ENCODE measurements at regions not wholly inside any gene's neighbourhood (a gene's known extent, or its start where the extent isn't known, plus 50 kb on each side); places are given as distances from the start of the nearest gene placed in this dataset.

DNA sequence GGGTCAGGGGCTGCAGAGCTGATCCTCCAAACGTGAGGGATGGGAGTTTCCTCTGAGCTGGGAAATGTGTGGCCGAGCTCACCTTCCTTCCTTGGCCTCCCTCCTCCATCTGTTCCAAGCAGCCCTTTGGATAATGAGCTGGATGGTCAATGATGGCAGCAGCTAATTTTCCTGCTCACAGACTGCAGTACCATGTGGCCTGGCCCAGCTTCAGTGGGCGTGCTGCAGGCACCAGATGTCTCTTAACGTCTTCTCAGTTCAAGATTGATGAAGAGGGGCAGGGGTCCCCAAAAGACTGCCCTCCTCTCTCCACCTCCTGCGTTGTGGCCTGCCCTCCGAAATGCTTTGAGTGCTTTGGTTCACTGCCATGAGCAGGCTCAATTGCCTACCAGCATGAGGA lies 86.0 kb downstream of the UBIAD1 start:
- Mint-ChIP-seq H3K4me3 (ENCODE audit: low read depth, unreplicated experiment) (no peak overlapping the region), H3K4me1 (ENCODE audit: low read depth, unreplicated experiment) (peaks cover 8% of the 10 kb centered on the region), H3K27ac (ENCODE audit: unreplicated experiment) (no peak overlapping the region), H3K36me3 (ENCODE audit: insufficient read depth, unreplicated experiment) (no peaks in the 10 kb centered on the region), H3K27me3 (ENCODE audit: unreplicated experiment) (peaks cover 81% of the 10 kb centered on the region), H3K9me3 (ENCODE audit: low read depth, unreplicated experiment) (no peaks in the 10 kb centered on the region)
- TF ChIP-seq, protein P1, sequence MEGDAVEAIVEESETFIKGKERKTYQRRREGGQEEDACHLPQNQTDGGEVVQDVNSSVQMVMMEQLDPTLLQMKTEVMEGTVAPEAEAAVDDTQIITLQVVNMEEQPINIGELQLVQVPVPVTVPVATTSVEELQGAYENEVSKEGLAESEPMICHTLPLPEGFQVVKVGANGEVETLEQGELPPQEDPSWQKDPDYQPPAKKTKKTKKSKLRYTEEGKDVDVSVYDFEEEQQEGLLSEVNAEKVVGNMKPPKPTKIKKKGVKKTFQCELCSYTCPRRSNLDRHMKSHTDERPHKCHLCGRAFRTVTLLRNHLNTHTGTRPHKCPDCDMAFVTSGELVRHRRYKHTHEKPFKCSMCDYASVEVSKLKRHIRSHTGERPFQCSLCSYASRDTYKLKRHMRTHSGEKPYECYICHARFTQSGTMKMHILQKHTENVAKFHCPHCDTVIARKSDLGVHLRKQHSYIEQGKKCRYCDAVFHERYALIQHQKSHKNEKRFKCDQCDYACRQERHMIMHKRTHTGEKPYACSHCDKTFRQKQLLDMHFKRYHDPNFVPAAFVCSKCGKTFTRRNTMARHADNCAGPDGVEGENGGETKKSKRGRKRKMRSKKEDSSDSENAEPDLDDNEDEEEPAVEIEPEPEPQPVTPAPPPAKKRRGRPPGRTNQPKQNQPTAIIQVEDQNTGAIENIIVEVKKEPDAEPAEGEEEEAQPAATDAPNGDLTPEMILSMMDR (IDR thresholded peaks at IDR 0.05; ENCODE audit: unreplicated experiment) = no peak
- CTCF ChIA-PET = no interaction called here
- no TSS peak for BruUV-seq (replicated peaks)
- intact Hi-C loops (cut with micrococcal nuclease; ENCODE audit: unreplicated experiment) = no loop called here
- no peak for DNase-seq

DNA sequence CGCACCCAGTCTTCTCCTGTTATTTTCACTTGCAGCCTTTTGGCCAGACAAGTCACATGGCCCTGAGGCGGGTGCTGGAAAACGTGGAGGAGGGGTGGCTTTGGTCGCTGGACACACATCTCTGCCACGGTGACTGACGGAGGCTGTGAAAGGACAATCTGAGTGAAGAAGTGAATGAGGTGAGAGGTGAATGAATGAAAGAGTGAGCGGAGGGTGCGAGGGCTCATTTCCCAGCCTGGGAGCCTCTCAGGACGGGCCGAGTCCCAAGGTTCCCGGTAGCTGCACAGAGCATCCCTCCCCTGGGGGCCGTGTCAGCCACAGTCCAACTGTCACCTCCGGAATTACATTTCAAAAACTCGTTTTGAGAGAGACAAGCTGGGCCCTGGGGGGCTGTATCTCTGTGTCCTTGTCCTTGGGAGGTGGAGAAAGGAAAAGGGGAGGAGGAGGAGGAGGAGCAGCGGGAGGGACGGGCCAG lies 89.6 kb downstream of the UBIAD1 start:
- CTCF ChIA-PET = interaction anchor here (1.0 kb wide), 1 partner anchor 9 kb away, joined by 3 read pairs; no protein-coding TSS in a partner anchor
- no peaks in the 10 kb centered on the region for H3K9me3 Mint-ChIP-seq (ENCODE audit: low read depth, unreplicated experiment)
- no peak for DNase-seq
- no TSS peak for BruUV-seq (replicated peaks)
- TF ChIP-seq, protein P1 (IDR thresholded peaks at IDR 0.05; ENCODE audit: unreplicated experiment) = no peak
- no peak overlapping the region for H3K27ac Mint-ChIP-seq (ENCODE audit: unreplicated experiment)
- intact Hi-C loops (cut with micrococcal nuclease; ENCODE audit: unreplicated experiment) = no loop called here
- H3K4me3 Mint-ChIP-seq (ENCODE audit: low read depth, unreplicated experiment) = no peak overlapping the region
- peaks cover 45% of the 10 kb centered on the region for H3K27me3 Mint-ChIP-seq (ENCODE audit: unreplicated experiment)
- no peaks in the 10 kb centered on the region for H3K36me3 Mint-ChIP-seq (ENCODE audit: insufficient read depth, unreplicated experiment)
- peaks cover 8% of the 10 kb centered on the region for H3K4me1 Mint-ChIP-seq (ENCODE audit: low read depth, unreplicated experiment)

DNA sequence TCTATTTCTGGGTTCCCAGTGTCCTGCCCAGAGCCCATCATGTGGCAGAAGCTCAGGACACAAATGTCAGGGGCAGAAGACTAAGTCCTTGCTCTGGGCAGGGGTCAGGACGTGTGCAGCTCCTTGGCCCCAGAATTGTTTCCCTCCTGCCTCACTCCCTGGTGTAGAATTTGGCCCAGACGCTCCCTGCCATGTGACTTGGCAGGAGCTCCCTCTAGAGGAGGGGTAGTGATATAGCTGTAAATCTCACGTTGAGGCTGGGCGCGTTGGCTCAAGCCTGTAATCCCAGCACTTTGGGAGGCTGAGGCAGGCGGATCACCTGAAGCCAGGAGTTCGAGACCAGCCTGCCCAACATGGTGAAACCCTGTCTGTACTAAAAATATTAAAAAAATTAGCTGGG lies 91.2 kb downstream of the UBIAD1 start:
- intact Hi-C loops (cut with micrococcal nuclease; ENCODE audit: unreplicated experiment) = no loop called here
- no peak overlapping the region for H3K4me3 Mint-ChIP-seq (ENCODE audit: low read depth, unreplicated experiment)
- no peak overlapping the region for H3K27ac Mint-ChIP-seq (ENCODE audit: unreplicated experiment)
- no TSS peak for BruUV-seq (replicated peaks)
- peaks cover 29% of the 10 kb centered on the region for H3K27me3 Mint-ChIP-seq (ENCODE audit: unreplicated experiment)
- H3K4me1 Mint-ChIP-seq (ENCODE audit: low read depth, unreplicated experiment) = peaks cover 8% of the 10 kb centered on the region
- TF ChIP-seq, protein P1 (IDR thresholded peaks at IDR 0.05; ENCODE audit: unreplicated experiment) = peak; percentile 45
- H3K9me3 Mint-ChIP-seq (ENCODE audit: low read depth, unreplicated experiment) = no peaks in the 10 kb centered on the region
- no peaks in the 10 kb centered on the region for H3K36me3 Mint-ChIP-seq (ENCODE audit: insufficient read depth, unreplicated experiment)
- CTCF ChIA-PET = interaction anchor here (0.6 to 1.6 kb wide), 4 partner anchors 12 to 327 kb away, joined by 3 to 5 read pairs (median 4); no protein-coding TSS in a partner anchor
- peak; percentile 40 for DNase-seq

DNA sequence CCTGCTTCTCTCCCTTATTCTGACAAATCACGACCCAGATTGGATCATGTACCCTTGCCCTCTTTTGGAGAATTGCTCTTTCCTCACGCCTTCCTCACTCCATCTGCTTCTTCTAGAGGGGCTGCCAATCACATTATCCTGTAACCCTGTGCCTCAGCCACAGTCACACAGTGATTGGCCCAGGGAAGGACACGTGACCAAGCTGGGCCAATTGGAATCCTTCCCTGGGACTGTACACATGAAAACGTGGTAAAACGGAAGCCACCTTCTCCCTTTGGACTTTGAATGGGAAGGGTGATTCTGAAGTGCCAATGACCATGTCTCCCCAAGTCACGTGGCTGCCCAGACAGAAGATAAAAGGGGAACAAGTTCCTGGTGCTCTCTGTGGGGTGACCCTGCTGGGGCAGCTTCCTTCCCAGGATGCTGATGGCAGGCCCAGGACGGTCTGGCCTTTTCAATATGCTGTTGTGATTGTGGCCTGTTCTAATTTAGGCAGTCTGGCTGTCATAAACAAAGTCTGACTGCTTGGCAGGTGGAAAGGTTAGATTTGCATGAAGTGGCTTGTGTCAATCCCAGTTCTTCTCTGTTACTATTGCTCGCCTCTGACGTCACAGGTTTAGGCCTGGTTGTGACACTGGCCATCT lies 92.9 kb downstream of the UBIAD1 start:
- no TSS peak for BruUV-seq (replicated peaks)
- CTCF ChIA-PET = no interaction called here

More for the DNA sequence above, 92.9 kb downstream of the UBIAD1 start:
- Mint-ChIP-seq H3K4me3 (ENCODE audit: low read depth, unreplicated experiment) (no peak overlapping the region), H3K4me1 (ENCODE audit: low read depth, unreplicated experiment) (peaks cover 8% of the 10 kb centered on the region), H3K27me3 (ENCODE audit: unreplicated experiment) (peaks cover 30% of the 10 kb centered on the region), H3K27ac (ENCODE audit: unreplicated experiment) (no peak overlapping the region), H3K36me3 (ENCODE audit: insufficient read depth, unreplicated experiment) (no peaks in the 10 kb centered on the region), H3K9me3 (ENCODE audit: low read depth, unreplicated experiment) (no peaks in the 10 kb centered on the region)
- no peak for DNase-seq
- TF ChIP-seq, protein P1 (IDR thresholded peaks at IDR 0.05; ENCODE audit: unreplicated experiment) = no peak
- intact Hi-C loops (cut with micrococcal nuclease; ENCODE audit: unreplicated experiment) = no loop called here
